D721Med (cell line): ENCODE measurements at regions not wholly inside any gene's neighbourhood (a gene's known extent, or its start where the extent isn't known, plus 50 kb on each side); places are given as distances from the start of the nearest gene placed in this dataset.

Experiments
- DNase-seq: peaks from one replicate; pipeline ENCODE4 v3.0.0; 2011; ENCODE audit warnings: low spot score; ENCODE audit not compliant: insufficient read length
- FAIRE-seq: peaks from 2 replicates; lab custom pipeline; 2011; peaks lifted over from hg19 to GRCh38; lab: Jason Lieb, UNC
- TF ChIP-seq, protein P1 (sequence below): IDR thresholded peaks from 2 replicates; pipeline ENCODE4 v1.5.1; 2012; ENCODE audit warnings: mild to moderate bottlenecking, control low read depth; ENCODE audit not compliant: insufficient read depth; ENCODE audit errors: missing control alignments

- no peak for FAIRE-seq
- DNase-seq, result no peak
Measured at GRCh38 chr6:139591075-139591865, 216.8 kb upstream of the CITED2 start.

DNA sequence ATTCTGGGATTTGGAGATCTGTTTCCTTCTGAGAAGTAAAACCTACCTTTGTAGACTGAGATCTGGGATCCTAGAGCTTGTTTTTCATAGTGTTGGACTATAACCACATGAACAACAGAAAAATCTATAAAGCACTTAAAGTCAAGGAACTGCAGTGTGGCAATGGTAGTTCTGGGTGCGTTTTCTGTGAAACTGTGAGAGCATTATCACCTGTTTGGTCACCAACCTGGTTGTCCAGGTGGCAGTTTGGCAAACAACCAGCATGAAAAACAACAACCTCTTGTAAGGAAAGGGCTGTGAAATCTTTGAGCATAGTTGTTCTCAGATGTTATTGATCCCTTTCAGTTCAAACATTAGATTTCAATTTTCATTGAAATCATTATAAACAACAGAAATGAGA is 215.8 kb upstream of the CITED2 start:
- FAIRE-seq, result no peak
- TF ChIP-seq, protein P1, sequence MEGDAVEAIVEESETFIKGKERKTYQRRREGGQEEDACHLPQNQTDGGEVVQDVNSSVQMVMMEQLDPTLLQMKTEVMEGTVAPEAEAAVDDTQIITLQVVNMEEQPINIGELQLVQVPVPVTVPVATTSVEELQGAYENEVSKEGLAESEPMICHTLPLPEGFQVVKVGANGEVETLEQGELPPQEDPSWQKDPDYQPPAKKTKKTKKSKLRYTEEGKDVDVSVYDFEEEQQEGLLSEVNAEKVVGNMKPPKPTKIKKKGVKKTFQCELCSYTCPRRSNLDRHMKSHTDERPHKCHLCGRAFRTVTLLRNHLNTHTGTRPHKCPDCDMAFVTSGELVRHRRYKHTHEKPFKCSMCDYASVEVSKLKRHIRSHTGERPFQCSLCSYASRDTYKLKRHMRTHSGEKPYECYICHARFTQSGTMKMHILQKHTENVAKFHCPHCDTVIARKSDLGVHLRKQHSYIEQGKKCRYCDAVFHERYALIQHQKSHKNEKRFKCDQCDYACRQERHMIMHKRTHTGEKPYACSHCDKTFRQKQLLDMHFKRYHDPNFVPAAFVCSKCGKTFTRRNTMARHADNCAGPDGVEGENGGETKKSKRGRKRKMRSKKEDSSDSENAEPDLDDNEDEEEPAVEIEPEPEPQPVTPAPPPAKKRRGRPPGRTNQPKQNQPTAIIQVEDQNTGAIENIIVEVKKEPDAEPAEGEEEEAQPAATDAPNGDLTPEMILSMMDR, result no peak

More at GRCh38 chr6:139591075-139591865, 216.8 kb upstream of the CITED2 start:
- TF ChIP-seq, protein P1, result no peak

DNA sequence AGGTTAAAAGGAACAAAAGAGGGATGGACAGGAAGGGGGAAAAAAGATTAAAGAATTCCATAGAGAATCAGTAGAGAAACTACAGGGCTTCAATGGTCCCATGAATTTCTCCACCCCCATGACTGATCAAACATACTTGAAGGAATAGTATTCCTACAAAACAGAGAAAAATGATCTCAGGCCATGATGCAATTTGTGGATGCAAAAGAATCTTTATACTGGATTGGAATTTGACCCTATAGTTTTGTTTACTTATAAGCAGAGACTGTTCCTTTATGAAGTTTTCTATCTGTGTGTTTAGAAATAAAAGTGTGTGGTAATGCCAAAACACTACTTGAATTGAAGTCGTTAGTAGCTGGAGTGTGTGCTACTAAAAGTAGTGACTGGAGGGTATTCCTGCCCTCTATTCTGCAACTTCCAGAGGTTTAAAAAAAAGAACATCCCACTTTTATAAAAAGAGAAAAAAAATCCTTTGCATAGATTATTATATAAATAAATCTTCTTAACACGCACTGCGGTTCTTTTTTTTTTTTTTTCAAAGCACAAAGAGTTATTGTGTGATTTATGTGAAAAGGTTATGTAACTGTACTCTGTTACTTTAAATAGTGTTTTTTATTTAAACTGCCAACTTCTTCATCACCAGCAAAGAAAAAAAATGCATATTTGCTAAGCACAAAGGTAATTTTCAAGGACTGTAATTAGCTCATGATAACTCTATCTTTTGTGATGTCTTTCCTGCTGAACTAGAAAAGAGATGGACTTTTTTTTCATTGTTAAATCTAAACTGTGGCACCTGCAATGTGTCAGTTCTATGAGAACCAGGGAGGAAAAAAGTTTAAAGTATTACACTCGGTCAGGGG is 214.5 kb upstream of the CITED2 start:
- no peak for FAIRE-seq
- TF ChIP-seq, protein P1, result no peak
- DNase-seq, result no peak

More for the DNA sequence above, 215.8 kb upstream of the CITED2 start:
- DNase-seq, result no peak

GRCh38 chr6:139588076-139588639 is 213.7 kb upstream of the CITED2 start:
- TF ChIP-seq, protein P1, result no peak
- FAIRE-seq (no peak), DNase-seq (no peak)

GRCh38 chr6:139587469-139587868 is 213.0 kb upstream of the CITED2 start:
- TF ChIP-seq, protein P1, result no peak
- DNase-seq, result no peak
- FAIRE-seq, result no peak

- TF ChIP-seq, protein P1, result no peak
- FAIRE-seq (no peak), DNase-seq (no peak)
Measured at GRCh38 chr6:139586273-139586672, 211.8 kb upstream of the CITED2 start.
